Esophagus muscularis mucosa (tissue), 4 donors: ENCODE measurements at regions not wholly inside any gene's neighbourhood (a gene's known extent, or its start where the extent isn't known, plus 50 kb on each side); places are given as distances from the start of the nearest gene placed in this dataset.

Experiments
- DNase-seq: peaks from one replicate; pipeline ENCODE4 v3.0.0-alpha.2; 2017; ENCODE audit errors: extremely low spot score
- H3K27ac ChIP-seq, 4 donors: fragments of 200-600 bp; sonication (generic); replicated peaks in 1 of 4; 1 replicate in 3 of 4; 2 replicates in 1 of 4; pipeline ENCODE4 v1.5.1; 2016 to 2019; ENCODE audit warnings: mild to moderate bottlenecking in 1 of 4
- H3K27me3 ChIP-seq, 4 donors: fragments of 200-600 bp; sonication (generic); one replicate each; pipeline versions ENCODE4 v1.5.1 to v1.6.0; 2016 to 2019
- H3K36me3 ChIP-seq, 4 donors: fragments of 200-600 bp; sonication (generic); one replicate each; pipeline ENCODE4 v1.5.1; 2016 to 2019
- H3K4me1 ChIP-seq, 4 donors: fragments of 200-600 bp; sonication (generic); one replicate each; pipeline ENCODE4 v1.5.1; 2016 to 2019
- H3K4me3 ChIP-seq, 4 donors: fragments of 200-600 bp; sonication (generic); 1 replicate in 2 of 4; 2 replicates in 2 of 4; pipeline ENCODE4 v1.5.1; 2016 to 2019; ENCODE audit warnings: mild to moderate bottlenecking in 4 of 4, moderate library complexity in 1 of 4
- H3K9me3 ChIP-seq, 4 donors: fragments of 200-600 bp; sonication (generic); 1 replicate in 3 of 4; 2 replicates in 1 of 4; pipeline ENCODE4 v1.5.1; 2016 to 2019
- EP300 ChIP-seq: sonication (generic); formaldehyde crosslinking; IDR thresholded peaks from one replicate; pipeline ENCODE4 v1.6.1; 2017; ENCODE audit warnings: antibody characterized with exemption
- POLR2A ChIP-seq: fragments of 450-650 bp; IDR thresholded peaks from one replicate; pipeline ENCODE4 v1.6.1; 2017; ENCODE audit warnings: antibody characterized with exemption, moderate library complexity, mild to moderate bottlenecking, low read depth
- POLR2AphosphoS5 ChIP-seq, 2 donors: sonication (generic); formaldehyde crosslinking; IDR thresholded peaks; one replicate each; pipeline ENCODE4 v1.6.1; 2017; ENCODE audit warnings: antibody characterized with exemption in 2 of 2
- WGBS: methylation state at CpG from one replicate; pipeline ENCODE4 v1.1.5; 2018; 5-methylcytosine and 5-hydroxymethylcytosine counted together
- intact Hi-C: fragments of 100-400 bp; cut with DNase I; formaldehyde crosslinking; loops from one replicate; pipeline ENCODE4 v1.15.1; 2023
- TF ChIP-seq, protein P1 (sequence below), 3 experiments: fragments of 200-600 bp in 2 of 3; fragments of 450-650 bp in 1 of 3; sonication (generic) in 2 of 3; IDR thresholded peaks; one replicate each; pipeline ENCODE4 v1.5.1; 2017 to 2019; ENCODE audit warnings: antibody characterized with exemption in 3 of 3, mild to moderate bottlenecking in 2 of 3, moderate library complexity in 1 of 3

DNA sequence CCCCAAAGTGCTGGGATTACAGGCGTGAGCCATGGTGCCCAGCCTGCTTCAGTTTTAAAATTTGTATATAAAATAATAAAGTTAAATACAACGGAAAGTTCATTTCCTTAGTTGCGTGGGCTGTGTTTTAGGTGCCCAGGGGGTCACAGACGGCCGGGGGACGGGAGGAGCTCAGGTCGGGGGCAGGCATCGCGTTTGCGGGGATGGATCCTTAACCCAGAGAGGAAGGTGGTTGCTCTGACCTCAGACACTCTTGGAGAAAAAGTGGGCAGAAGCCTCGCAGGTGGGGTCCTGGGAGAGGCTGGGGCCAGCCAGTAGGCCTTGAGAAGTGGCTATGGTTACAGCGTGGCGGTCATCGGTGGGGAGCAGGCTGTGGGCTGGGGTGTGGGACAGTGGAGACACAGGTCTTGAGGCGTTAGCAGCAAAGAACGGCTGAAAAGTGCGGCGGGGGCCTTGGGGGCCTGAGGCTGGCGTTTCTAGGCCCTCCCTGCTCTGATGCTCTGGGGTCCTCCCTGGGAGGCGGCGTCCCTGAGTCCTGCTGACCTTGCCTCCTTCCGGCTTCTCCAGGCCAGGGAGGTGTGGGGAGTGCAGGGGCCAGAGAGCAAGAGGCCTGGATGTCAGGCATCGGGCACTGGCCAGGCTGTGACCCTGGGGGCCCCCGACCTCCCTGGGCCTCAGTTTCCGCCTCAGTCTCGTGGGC lies 54.4 kb downstream of the UNCX start:
- TF ChIP-seq EP300 (no peak), POLR2A (no peak), POLR2AphosphoS5 (IDR thresholded peaks at IDR 0.05) (no peak)
- TF ChIP-seq, protein P1, sequence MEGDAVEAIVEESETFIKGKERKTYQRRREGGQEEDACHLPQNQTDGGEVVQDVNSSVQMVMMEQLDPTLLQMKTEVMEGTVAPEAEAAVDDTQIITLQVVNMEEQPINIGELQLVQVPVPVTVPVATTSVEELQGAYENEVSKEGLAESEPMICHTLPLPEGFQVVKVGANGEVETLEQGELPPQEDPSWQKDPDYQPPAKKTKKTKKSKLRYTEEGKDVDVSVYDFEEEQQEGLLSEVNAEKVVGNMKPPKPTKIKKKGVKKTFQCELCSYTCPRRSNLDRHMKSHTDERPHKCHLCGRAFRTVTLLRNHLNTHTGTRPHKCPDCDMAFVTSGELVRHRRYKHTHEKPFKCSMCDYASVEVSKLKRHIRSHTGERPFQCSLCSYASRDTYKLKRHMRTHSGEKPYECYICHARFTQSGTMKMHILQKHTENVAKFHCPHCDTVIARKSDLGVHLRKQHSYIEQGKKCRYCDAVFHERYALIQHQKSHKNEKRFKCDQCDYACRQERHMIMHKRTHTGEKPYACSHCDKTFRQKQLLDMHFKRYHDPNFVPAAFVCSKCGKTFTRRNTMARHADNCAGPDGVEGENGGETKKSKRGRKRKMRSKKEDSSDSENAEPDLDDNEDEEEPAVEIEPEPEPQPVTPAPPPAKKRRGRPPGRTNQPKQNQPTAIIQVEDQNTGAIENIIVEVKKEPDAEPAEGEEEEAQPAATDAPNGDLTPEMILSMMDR (IDR thresholded peaks at IDR 0.05) = no peak
- DNase-seq = no peak
- no peaks in the 10 kb centered on the region for H3K9me3 ChIP-seq
- no peak overlapping the region for H3K27ac ChIP-seq
- peaks cover 0 to 97% (median 13%) of the 10 kb centered on the region in 4 donors for H3K27me3 ChIP-seq
- H3K4me1 ChIP-seq = peaks cover 5 to 20% (median 16%) of the 10 kb centered on the region in 4 donors
- 93% methylated on average over 22 of the region's 26 CpGs for WGBS
- no peaks in the 10 kb centered on the region for H3K36me3 ChIP-seq
- intact Hi-C loops = no loop called here
- H3K4me3 ChIP-seq = no peak overlapping the region

DNA sequence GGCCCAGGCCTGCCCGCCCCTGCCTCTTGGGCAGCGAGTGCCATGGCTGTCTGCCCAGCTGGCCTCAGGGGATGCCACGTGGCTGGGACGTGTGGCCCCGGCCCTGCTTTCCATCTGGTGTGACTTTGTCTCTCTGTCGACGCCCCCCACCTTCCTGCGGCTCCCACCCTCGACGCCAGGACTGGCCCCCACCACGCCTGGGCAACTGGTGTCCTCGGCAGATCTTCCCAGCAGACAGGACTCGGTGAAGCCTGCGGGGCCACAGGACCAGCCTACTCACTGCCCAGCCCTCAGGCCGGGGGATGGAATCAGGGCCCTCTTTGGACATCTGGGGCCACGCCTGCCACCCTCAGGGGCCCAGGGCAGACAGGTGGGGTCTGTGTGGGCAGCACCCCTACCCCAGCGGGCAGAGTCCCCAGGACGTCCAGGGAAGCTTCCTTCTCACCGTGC lies 55.1 kb downstream of the UNCX start:
- intact Hi-C loops = no loop called here
- Histone ChIP-seq H3K36me3 (no peaks in the 10 kb centered on the region), H3K4me1 (peaks cover 5 to 20% (median 16%) of the 10 kb centered on the region in 4 donors), H3K27ac (no peak overlapping the region), H3K27me3 (peaks cover 0 to 97% (median 13%) of the 10 kb centered on the region in 4 donors), H3K4me3 (no peak overlapping the region), H3K9me3 (no peaks in the 10 kb centered on the region)
- DNase-seq = no peak
- TF ChIP-seq POLR2A (no peak), EP300 (no peak), POLR2AphosphoS5 (IDR thresholded peaks at IDR 0.05) (no peak)
- TF ChIP-seq, protein P1 (IDR thresholded peaks at IDR 0.05) = no peak
- 89% methylated on average over 3 of the region's 19 CpGs for WGBS

DNA sequence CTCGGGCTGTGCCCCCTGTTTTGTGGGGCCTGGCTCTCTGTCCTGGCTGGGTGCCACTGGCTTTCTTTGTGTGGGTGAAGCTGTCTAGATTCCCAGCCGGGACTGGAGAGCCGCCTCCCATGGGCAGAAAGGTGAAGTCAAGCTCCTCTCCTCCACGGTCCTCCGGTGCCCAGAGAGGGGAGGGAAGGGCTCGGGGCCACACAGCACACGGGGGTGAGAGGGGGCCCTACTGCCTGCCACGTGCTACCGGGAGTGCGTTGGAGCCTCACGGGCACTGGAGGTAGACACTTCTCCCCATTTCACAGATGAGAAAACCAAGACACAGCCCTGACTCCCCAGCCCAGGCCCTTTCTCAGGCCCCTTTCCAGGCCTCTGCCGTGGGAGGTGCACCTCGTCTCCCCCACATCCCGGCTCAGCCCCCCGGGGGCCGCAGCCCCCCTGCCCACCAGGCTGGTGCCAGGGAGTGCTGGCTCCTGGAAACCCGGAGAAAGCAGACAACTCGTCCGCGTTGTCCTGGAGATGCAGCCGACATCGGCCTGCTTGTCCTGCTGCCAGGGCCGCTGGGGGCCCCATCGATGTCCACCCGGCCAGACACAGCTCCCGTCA lies 55.8 kb downstream of the UNCX start:
- no peak for DNase-seq
- Histone ChIP-seq H3K4me1 (peaks cover 5 to 20% (median 16%) of the 10 kb centered on the region in 4 donors), H3K27me3 (peaks cover 0 to 97% (median 13%) of the 10 kb centered on the region in 4 donors), H3K4me3 (no peak overlapping the region), H3K9me3 (no peaks in the 10 kb centered on the region), H3K27ac (no peak overlapping the region), H3K36me3 (no peaks in the 10 kb centered on the region)
- WGBS = 50% methylated on average over 1 of the region's 26 CpGs
- no peak for TF ChIP-seq POLR2A
- TF ChIP-seq POLR2AphosphoS5 (IDR thresholded peaks at IDR 0.05) = no peak
- TF ChIP-seq, protein P1 (IDR thresholded peaks at IDR 0.05) = no peak
- no peak for TF ChIP-seq EP300
- intact Hi-C loops = no loop called here

DNA sequence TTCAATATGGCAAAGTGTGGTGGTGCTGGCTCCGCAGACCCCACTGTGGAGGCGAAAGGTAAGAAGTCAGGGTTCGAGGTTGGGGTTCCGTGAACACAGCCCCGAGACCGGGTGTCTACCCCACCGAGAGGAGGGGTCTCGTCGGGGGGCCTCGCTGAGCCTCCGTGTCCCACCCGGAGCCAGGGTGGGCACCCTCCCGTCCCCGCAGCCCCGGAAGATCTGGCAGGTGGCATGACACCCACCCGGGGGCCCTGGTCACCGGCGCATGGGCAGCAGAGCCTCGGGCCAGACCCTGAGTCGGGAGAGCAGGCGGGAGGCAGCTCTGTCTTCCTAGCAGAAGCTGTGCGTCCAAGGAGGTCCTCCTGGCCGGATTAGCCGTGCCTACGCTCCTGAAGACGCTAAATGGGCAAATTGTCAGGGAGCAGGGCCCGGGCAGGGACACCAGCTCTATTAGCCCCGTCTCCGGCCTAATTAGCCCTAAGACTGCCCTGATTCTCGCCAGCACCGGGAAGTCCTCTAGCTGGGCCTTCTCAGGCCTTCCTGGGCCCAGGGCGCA lies 56.4 kb downstream of the UNCX start:
- TF ChIP-seq, protein P1 (IDR thresholded peaks at IDR 0.05) = no peak
- no peak for TF ChIP-seq POLR2A
- no peak for TF ChIP-seq POLR2AphosphoS5 (IDR thresholded peaks at IDR 0.05)
- TF ChIP-seq EP300 = no peak
- 73% methylated on average over 32 of the region's 32 CpGs for WGBS

More for the DNA sequence above, 56.4 kb downstream of the UNCX start:
- no peak overlapping the region for H3K4me3 ChIP-seq
- H3K27me3 ChIP-seq = peaks cover 0 to 97% (median 15%) of the 10 kb centered on the region in 4 donors
- peaks cover 5 to 20% (median 16%) of the 10 kb centered on the region in 4 donors for H3K4me1 ChIP-seq
- H3K27ac ChIP-seq = no peak overlapping the region
- DNase-seq = no peak
- intact Hi-C loops = no loop called here
- H3K36me3 ChIP-seq = no peaks in the 10 kb centered on the region
- no peaks in the 10 kb centered on the region for H3K9me3 ChIP-seq
